ENCODE measurements at regions not wholly inside any gene's neighbourhood (a gene's known extent, or its start where the extent isn't known, plus 50 kb on each side); places are given as distances from the start of the nearest gene placed in this dataset.

GRCh38 chr2:56985609-56986008, 801.8 kb downstream of the CCDC85A start:
- TF ChIP-seq CTCF (IDR thresholded peaks at IDR 0.05) (no peak), EZH2 (IDR thresholded peaks at IDR 0.05) (no peak)
